B cell (primary cell): ENCODE measurements at regions not wholly inside any gene's neighbourhood (a gene's known extent, or its start where the extent isn't known, plus 50 kb on each side); places are given as distances from the start of the nearest gene placed in this dataset.

Experiments
- CTCF ChIP-seq: fragments of 200-600 bp; IDR thresholded peaks from one replicate; pipeline ENCODE4 v1.8.0; 2022; ENCODE audit warnings: antibody characterized with exemption, mild to moderate bottlenecking
- EZH2 ChIP-seq: IDR thresholded peaks from 2 replicates; pipeline ENCODE4 v1.6.1; 2012; ENCODE audit warnings: borderline replicate concordance, low read depth, mild to moderate bottlenecking, moderate library complexity, low read length; ENCODE audit not compliant: insufficient read depth, poor library complexity, severe bottlenecking

- TF ChIP-seq CTCF, result no peak
- TF ChIP-seq EZH2, result no peak
These were observed 523.5 kb upstream of the CLINT1 start for GRCh38 chr5:158382473-158382872.
